Cardiac fibroblast (primary cell): ENCODE measurements at regions not wholly inside any gene's neighbourhood (a gene's known extent, or its start where the extent isn't known, plus 50 kb on each side); places are given as distances from the start of the nearest gene placed in this dataset.

Source experiments
- DNase-seq, 2 donors: peaks; one replicate each; pipeline versions ENCODE4 v3.0.0 to v3.0.0-alpha.2; 2010; ENCODE audit warnings: low read depth in 2 of 2
- H3K4me3 ChIP-seq, 2 donors: replicated peaks in 1 of 2; 1 replicate in 1 of 2; 2 replicates in 1 of 2; pipeline ENCODE4 v1.5.1; 2011; ENCODE audit warnings: low read depth in 2 of 2, low read length in 2 of 2, mild to moderate bottlenecking in 2 of 2, moderate library complexity in 1 of 2
- TF ChIP-seq, protein P1 (sequence below): IDR thresholded peaks from one replicate; pipeline ENCODE4 v1.5.1; 2011; ENCODE audit warnings: low read depth, mild to moderate bottlenecking, low read length, inconsistent platforms

DNA sequence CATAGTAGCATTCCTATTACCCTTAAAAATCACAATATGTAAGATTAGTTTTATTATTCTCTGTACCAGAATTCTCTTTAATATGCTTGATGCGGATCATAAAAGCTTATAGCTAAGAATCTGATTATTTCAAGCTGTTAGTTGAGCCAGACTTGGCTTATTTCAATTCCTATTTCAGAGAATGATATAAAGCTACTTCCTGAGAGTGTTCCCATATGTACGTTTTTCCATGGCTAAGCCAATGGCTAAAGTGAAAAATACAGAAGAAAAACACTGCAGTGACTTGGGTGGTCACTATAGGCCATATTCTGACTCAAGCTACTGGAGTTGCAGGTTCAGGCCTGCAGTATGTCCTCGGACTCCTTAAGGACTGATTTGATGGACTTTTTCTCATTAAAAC is 97.9 kb upstream of the EEF1E1 start:
- TF ChIP-seq, protein P1, sequence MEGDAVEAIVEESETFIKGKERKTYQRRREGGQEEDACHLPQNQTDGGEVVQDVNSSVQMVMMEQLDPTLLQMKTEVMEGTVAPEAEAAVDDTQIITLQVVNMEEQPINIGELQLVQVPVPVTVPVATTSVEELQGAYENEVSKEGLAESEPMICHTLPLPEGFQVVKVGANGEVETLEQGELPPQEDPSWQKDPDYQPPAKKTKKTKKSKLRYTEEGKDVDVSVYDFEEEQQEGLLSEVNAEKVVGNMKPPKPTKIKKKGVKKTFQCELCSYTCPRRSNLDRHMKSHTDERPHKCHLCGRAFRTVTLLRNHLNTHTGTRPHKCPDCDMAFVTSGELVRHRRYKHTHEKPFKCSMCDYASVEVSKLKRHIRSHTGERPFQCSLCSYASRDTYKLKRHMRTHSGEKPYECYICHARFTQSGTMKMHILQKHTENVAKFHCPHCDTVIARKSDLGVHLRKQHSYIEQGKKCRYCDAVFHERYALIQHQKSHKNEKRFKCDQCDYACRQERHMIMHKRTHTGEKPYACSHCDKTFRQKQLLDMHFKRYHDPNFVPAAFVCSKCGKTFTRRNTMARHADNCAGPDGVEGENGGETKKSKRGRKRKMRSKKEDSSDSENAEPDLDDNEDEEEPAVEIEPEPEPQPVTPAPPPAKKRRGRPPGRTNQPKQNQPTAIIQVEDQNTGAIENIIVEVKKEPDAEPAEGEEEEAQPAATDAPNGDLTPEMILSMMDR = no peak
- no peak overlapping the region for H3K4me3 ChIP-seq
- no peak for DNase-seq

DNA sequence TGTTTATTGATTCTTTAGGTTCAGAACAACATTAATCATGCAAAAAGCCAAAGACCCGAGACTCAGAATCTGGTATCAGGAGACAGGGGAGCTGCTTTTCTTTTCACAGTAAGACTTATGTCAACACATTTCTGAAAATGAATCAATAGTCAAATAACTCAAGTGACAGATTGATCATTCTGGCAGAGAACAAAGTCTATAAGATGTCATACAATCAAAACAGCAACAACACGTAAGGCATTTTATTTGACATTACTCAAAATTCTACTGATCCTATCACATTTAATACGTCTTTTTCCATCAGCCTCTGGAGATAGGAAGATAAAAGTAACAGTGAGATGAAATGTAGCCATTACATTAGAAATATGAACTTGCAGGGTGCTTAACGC is 93.4 kb upstream of the EEF1E1 start:
- no peak for DNase-seq
- no peak overlapping the region for H3K4me3 ChIP-seq
- TF ChIP-seq, protein P1 = no peak

DNA sequence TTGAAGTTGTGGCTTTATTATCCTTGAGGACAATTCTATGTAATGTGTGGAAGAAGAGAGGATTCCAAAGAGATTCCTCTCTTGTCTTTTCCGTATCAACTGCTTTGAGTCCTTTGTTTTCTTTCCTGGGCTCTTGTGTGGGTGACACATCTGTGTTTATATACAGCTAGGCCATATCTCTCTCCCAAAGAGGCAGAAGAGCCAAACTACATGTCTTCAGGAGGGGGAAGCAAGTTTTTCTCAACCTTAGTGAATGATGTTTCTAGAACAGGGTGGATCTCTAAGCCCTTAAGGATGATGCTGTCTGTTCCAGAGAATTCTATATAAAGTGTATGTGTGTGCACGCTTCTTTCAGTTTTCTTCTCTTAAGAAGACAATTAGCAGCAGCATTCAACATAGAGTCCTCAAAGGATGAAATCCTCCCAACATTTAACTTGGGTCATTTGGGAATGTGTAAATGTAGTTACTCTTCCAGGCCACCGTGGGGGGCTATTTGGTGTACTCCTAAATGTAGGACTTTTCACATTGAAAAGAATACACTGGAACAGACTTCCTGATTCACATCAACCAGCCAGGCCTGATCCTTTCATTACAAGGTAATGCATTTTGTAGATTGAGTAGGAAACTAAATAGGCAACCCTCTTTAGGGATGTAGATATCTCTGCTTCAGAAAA is 92.8 kb upstream of the EEF1E1 start:
- no peak overlapping the region for H3K4me3 ChIP-seq
- TF ChIP-seq, protein P1 = no peak
- no peak for DNase-seq

DNA sequence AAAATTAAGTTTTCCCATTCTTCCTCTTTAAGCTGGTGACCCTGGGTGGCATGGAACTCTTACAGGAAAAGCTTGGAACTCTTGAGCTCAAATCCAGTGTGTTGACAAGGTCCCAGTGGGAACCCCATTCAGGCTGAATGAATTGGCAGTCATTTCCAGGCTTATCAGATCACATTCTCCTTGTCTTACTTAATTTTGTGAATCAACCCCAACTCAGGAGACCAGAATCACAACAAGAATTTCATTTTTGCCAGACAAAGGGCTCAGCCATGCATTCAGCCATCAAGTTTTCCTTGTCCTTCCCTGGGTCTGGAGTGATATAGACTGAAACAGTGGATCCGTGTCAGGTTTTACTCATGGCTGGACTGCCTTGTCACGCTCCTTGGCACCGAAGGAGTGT is 92.1 kb upstream of the EEF1E1 start:
- no peak overlapping the region for H3K4me3 ChIP-seq
- TF ChIP-seq, protein P1 = no peak
- peak; percentile 12 to 29 for DNase-seq

DNA sequence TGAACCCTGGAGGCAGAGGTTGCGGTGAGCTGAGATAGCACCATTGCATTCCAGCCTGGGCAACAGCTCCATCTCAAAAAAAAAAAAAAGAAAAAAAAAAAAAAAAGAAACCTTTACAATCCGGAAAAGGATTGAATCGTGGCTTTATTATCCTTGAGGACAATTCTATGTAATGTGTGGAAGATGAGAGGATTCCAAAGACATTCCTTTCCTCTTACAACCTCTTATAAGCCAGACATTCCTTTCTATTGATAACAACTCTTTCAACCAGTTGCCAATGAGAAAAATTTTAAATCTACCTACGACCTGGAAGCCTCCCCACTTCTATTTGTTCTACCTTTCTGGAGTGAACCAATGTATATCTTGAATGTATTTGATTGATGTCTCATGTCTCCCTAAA is 91.2 kb upstream of the EEF1E1 start:
- no peak for DNase-seq
- H3K4me3 ChIP-seq = no peak overlapping the region
- TF ChIP-seq, protein P1 = no peak

DNA sequence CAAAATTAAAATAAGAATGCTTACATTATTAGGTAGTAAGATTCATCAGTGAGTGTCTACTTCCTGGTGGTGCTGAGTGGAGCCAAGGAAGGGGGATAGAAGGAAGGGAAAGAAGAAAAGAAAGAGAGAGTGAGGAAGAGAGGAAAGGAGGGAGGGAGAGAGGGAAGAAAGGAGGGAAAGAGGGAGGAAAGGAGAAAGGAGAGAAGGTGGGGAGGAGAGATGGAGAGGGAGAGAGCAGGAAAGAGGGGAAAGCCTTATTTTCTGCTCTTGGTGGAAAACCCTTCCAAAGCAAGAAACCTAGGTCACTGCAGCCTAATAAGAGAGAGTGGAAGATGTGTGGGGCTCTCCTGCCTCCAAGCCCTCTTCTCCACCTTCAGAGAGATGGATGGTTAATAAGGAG is 90.2 kb upstream of the EEF1E1 start:
- H3K4me3 ChIP-seq = no peak overlapping the region
- TF ChIP-seq, protein P1 = no peak
- DNase-seq = no peak

DNA sequence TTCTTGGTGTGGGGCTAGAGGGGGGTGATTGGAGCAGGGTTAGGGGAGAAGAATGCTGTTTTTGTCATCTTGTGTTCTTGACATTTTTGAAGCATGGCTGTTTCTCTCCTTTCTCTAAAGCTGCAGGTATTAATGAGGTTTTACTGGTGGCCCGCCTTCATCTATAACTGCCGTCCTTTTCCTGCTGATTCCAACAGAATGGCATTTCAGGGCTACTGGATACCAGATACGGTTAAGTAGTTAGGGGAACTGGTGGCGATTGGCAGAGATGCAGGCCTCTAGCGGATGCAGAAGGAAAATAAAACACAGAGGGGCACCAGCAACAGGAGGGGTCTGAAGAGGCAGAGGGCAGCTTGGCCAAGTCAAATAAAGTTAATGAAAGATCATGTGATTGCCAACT is 89.7 kb upstream of the EEF1E1 start:
- DNase-seq = no peak
- TF ChIP-seq, protein P1 = no peak
- no peak overlapping the region for H3K4me3 ChIP-seq
